Stimulated activated memory B cell treated with anti-CD40 and anti-IgM and Interleukin-4, amounts not matched to agents 10 μg/mL and 1 μg/mL and 100 μg/mL, for 72 hours (primary cell): ENCODE measurements at regions not wholly inside any gene's neighbourhood (a gene's known extent, or its start where the extent isn't known, plus 50 kb on each side); places are given as distances from the start of the nearest gene placed in this dataset.

Experiments used
- ATAC-seq: fragments of 150-1000 bp; cut with Tn5 transposase; 2 replicates; pipeline ENCODE4 v1.10.0; 2021
- H3K27ac Mint-ChIP-seq: one replicate; pipeline ENCODE4 v1.8.0; 2022; ENCODE audit warnings: mild to moderate bottlenecking, mixed read lengths
- H3K27me3 Mint-ChIP-seq: one replicate; pipeline ENCODE4 v1.8.0; 2022; ENCODE audit warnings: mixed read lengths
- H3K36me3 Mint-ChIP-seq: one replicate; pipeline ENCODE4 v1.8.0; 2022; ENCODE audit warnings: mixed read lengths
- H3K4me1 Mint-ChIP-seq: one replicate; pipeline ENCODE4 v1.8.0; 2022; ENCODE audit warnings: mixed read lengths
- H3K4me3 Mint-ChIP-seq: one replicate; pipeline ENCODE4 v1.8.0; 2022; ENCODE audit warnings: mild to moderate bottlenecking, moderate library complexity, mixed read lengths
- H3K9me3 Mint-ChIP-seq: one replicate; pipeline ENCODE4 v1.8.0; 2022; ENCODE audit warnings: mixed read lengths

GRCh38 chr1:208540724-208541123 lies 296.5 kb upstream of the PLXNA2 start:
- no peak for ATAC-seq
- peaks cover 4% of the 10 kb centered on the region for H3K9me3 Mint-ChIP-seq
- H3K4me3 Mint-ChIP-seq = no peak overlapping the region
- no peaks in the 10 kb centered on the region for H3K4me1 Mint-ChIP-seq
- no peak overlapping the region for H3K27ac Mint-ChIP-seq
- H3K36me3 Mint-ChIP-seq = no peaks in the 10 kb centered on the region
- peaks cover 16% of the 10 kb centered on the region for H3K27me3 Mint-ChIP-seq

- Mint-ChIP-seq H3K4me1 (no peaks in the 10 kb centered on the region), H3K4me3 (no peak overlapping the region), H3K9me3 (peaks cover 4% of the 10 kb centered on the region), H3K36me3 (no peaks in the 10 kb centered on the region), H3K27ac (no peak overlapping the region), H3K27me3 (peaks cover 16% of the 10 kb centered on the region)
- ATAC-seq = no peak
Measured at GRCh38 chr1:208541225-208541855, 297.2 kb upstream of the PLXNA2 start.

DNA sequence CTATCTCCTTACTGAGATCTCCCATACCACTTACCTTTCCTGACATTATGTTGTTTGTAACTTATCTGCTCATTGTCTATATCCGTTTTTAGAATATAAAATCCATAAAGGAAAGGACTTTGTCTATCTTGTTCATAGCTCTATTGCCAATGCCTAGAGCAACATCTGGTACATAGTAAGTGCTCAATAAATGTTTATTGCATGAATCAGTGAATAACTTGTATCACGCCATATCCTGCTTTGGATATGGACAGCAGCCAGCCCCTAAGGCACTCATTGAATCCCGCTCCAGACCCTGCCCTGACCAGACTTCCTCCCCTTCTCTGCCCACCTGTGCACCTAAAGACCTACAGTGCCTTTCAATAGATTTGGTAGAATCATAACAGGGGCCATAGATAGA lies 298.1 kb upstream of the PLXNA2 start:
- Mint-ChIP-seq H3K4me1 (no peaks in the 10 kb centered on the region), H3K27ac (no peak overlapping the region), H3K9me3 (peaks cover 4% of the 10 kb centered on the region), H3K27me3 (peaks cover 21% of the 10 kb centered on the region), H3K4me3 (no peak overlapping the region), H3K36me3 (no peaks in the 10 kb centered on the region)
- ATAC-seq = no peak

GRCh38 chr1:208544053-208544452 lies 299.9 kb upstream of the PLXNA2 start:
- H3K27ac Mint-ChIP-seq = no peak overlapping the region
- H3K27me3 Mint-ChIP-seq = peaks cover 11% of the 10 kb centered on the region
- ATAC-seq = no peak
- H3K9me3 Mint-ChIP-seq = peaks cover 4% of the 10 kb centered on the region
- H3K4me3 Mint-ChIP-seq = no peak overlapping the region
- no peaks in the 10 kb centered on the region for H3K4me1 Mint-ChIP-seq
- no peaks in the 10 kb centered on the region for H3K36me3 Mint-ChIP-seq

- Mint-ChIP-seq H3K9me3 (peaks cover 4% of the 10 kb centered on the region), H3K27ac (no peak overlapping the region), H3K4me3 (no peak overlapping the region), H3K4me1 (no peaks in the 10 kb centered on the region), H3K27me3 (peaks cover 10% of the 10 kb centered on the region), H3K36me3 (no peaks in the 10 kb centered on the region)
- ATAC-seq = no peak
Measured at GRCh38 chr1:208544794-208545193, 300.6 kb upstream of the PLXNA2 start.

DNA sequence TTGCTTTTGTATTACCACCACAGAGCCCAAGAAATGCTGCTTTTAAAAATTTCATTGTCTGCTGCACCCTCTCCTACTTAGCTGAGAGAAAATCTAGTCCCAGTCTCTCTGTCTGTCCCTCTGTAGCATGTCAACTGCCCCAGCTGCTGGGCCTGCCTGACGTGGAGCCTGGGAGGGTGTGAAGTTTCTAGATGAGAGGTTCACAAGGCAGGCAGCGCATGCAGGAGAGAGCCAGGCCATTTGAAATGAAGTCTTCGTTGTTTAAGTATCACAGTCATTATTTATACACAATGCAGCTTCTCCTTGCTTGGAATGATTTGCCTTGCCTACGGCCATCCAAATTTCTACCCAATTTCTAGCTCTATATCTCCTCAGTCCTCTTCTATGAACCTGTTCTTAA lies 306.8 kb upstream of the PLXNA2 start:
- no peak overlapping the region for H3K27ac Mint-ChIP-seq
- no peak for ATAC-seq
- H3K4me1 Mint-ChIP-seq = no peaks in the 10 kb centered on the region

GRCh38 chr1:208551633-208552320 lies 307.6 kb upstream of the PLXNA2 start:
- no peaks in the 10 kb centered on the region for H3K4me1 Mint-ChIP-seq
- no peak overlapping the region for H3K4me3 Mint-ChIP-seq
- H3K9me3 Mint-ChIP-seq = peaks cover 3% of the 10 kb centered on the region
- no peak overlapping the region for H3K27ac Mint-ChIP-seq
- ATAC-seq = no peak
- H3K27me3 Mint-ChIP-seq = peaks cover 27% of the 10 kb centered on the region
- no peaks in the 10 kb centered on the region for H3K36me3 Mint-ChIP-seq

More for the DNA sequence above, 306.8 kb upstream of the PLXNA2 start:
- Mint-ChIP-seq H3K9me3 (peaks cover 3% of the 10 kb centered on the region), H3K27me3 (peaks cover 27% of the 10 kb centered on the region), H3K4me3 (no peak overlapping the region), H3K36me3 (no peaks in the 10 kb centered on the region)

GRCh38 chr1:208552928-208553327 lies 308.7 kb upstream of the PLXNA2 start:
- H3K36me3 Mint-ChIP-seq = no peaks in the 10 kb centered on the region
- H3K27ac Mint-ChIP-seq = no peak overlapping the region
- H3K4me1 Mint-ChIP-seq = no peaks in the 10 kb centered on the region
- peaks cover 4% of the 10 kb centered on the region for H3K9me3 Mint-ChIP-seq
- no peak overlapping the region for H3K4me3 Mint-ChIP-seq
- no peak for ATAC-seq
- peaks cover 16% of the 10 kb centered on the region for H3K27me3 Mint-ChIP-seq

- ATAC-seq = no peak
- H3K4me3 Mint-ChIP-seq = no peak overlapping the region
- no peaks in the 10 kb centered on the region for H3K4me1 Mint-ChIP-seq
- H3K27me3 Mint-ChIP-seq = peaks cover 16% of the 10 kb centered on the region
- H3K36me3 Mint-ChIP-seq = no peaks in the 10 kb centered on the region
- no peak overlapping the region for H3K27ac Mint-ChIP-seq
- H3K9me3 Mint-ChIP-seq = peaks cover 6% of the 10 kb centered on the region
Measured at GRCh38 chr1:208556461-208556860, 312.3 kb upstream of the PLXNA2 start.

DNA sequence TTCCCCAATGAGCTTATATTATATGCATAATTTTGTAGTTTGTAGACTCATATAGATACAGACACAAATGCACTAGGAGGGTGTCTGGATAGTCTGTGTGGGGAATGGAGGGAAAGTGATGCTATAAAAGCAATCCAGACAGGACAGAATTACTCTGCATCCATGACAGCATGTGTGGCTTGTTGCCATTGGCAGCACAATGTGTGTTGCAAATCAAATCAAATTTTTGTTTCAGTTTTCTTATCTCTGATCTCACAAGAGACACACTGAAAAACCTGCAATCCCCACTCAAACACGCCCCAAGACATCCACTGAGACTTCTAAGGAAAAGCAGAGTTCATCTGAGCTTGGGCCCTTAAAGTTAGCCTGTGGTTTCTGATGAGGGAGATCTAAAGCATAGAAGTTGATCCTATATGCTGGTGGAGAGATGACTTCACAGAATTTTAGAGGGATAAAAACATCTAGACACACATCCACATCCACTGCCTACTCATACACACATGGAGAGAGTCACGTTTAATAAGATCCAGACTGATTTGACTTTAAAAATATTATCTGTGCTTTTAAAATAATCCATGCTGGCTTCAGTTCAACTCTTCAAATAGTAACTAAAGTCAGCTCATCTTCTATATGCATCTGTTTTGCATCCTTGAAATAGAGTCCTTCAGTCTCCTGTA lies 313.0 kb upstream of the PLXNA2 start:
- Mint-ChIP-seq H3K36me3 (no peaks in the 10 kb centered on the region), H3K9me3 (peaks cover 6% of the 10 kb centered on the region), H3K4me3 (no peak overlapping the region), H3K27ac (no peak overlapping the region), H3K4me1 (no peaks in the 10 kb centered on the region), H3K27me3 (peaks cover 9% of the 10 kb centered on the region)
- ATAC-seq = no peak

DNA sequence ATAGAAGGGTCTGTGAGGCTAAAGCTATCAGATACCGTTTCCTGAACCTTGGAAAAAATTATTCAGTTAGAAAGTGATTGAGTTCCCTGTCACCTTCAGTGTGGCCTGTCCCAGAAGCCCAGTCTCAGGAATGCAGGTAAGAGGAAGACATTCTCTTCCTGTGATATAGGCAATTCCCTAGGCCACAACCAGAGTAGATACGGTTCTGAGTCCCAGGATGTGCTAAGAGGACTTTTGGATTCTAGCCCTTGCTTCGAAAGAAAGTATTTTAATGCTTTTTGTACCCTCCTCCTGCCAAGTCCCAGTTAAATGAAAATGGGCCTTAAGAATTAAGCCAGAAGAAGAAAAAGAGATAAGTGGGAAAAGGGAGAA lies 313.5 kb upstream of the PLXNA2 start:
- H3K9me3 Mint-ChIP-seq = peaks cover 7% of the 10 kb centered on the region
- ATAC-seq = no peak
- no peak overlapping the region for H3K4me3 Mint-ChIP-seq
- H3K27me3 Mint-ChIP-seq = peaks cover 4% of the 10 kb centered on the region
- H3K27ac Mint-ChIP-seq = no peak overlapping the region
- no peaks in the 10 kb centered on the region for H3K4me1 Mint-ChIP-seq
- no peaks in the 10 kb centered on the region for H3K36me3 Mint-ChIP-seq

DNA sequence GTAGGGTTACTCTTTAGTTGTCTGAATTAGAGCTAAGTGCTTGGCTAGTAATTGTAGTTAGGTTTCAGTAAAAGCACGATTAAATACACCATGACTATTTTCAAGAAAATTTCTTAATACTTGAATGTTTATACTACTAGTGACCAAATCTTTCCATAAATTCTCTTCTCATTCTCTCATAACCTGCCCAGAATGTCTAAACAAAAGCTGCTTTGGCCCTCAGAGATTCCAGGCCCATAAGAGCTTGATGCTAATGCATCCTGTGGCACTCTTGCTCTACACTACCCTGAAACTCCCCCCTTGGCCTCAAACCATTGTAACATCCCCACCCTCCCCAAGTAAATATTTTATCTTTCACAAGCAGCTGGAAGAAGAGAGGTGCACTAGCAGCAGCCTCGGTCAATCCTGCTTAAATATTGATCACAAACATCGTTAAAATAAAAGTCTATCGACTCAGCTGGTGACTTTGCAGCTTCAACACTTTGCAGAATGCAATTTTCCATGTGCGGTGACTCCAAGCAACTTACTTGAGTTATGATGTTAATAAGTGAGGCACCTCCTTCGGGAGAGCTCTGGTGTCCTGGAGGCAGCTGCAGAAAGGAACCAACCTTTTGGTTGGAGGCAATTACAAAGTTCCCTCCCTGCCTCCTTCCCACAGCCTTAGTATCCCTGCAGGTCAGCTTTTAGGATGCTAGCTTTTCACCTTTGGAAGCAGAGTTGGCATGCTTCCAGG lies 315.6 kb upstream of the PLXNA2 start:
- no peaks in the 10 kb centered on the region for H3K4me1 Mint-ChIP-seq
- no peaks in the 10 kb centered on the region for H3K27me3 Mint-ChIP-seq
- no peak for ATAC-seq
- H3K27ac Mint-ChIP-seq = no peak overlapping the region
- H3K36me3 Mint-ChIP-seq = no peaks in the 10 kb centered on the region
- H3K9me3 Mint-ChIP-seq = peaks cover 7% of the 10 kb centered on the region
- no peak overlapping the region for H3K4me3 Mint-ChIP-seq

- Mint-ChIP-seq H3K4me3 (no peak overlapping the region), H3K27me3 (no peaks in the 10 kb centered on the region), H3K36me3 (no peaks in the 10 kb centered on the region), H3K4me1 (no peaks in the 10 kb centered on the region), H3K27ac (no peak overlapping the region), H3K9me3 (peaks cover 7% of the 10 kb centered on the region)
- ATAC-seq = no peak
Measured at GRCh38 chr1:208562151-208562960, 318.2 kb upstream of the PLXNA2 start.

- Mint-ChIP-seq H3K4me1 (no peaks in the 10 kb centered on the region), H3K27me3 (peaks cover 15% of the 10 kb centered on the region), H3K36me3 (no peaks in the 10 kb centered on the region), H3K9me3 (peaks cover 4% of the 10 kb centered on the region), H3K4me3 (no peak overlapping the region), H3K27ac (no peak overlapping the region)
- ATAC-seq = no peak
Measured at GRCh38 chr1:208564466-208564865, 320.3 kb upstream of the PLXNA2 start.
